Urinary bladder (tissue), 3 donors: ENCODE measurements at regions not wholly inside any gene's neighbourhood (a gene's known extent, or its start where the extent isn't known, plus 50 kb on each side); places are given as distances from the start of the nearest gene placed in this dataset.
"Not testable (repeated sequence)": the region's sequence is repeated elsewhere in the genome, so short reads cannot be mapped to it uniquely, and the experiment has no call there.

ENCODE experiments used
- DNase-seq: peaks from one replicate; pipeline ENCODE4 v3.0.0-alpha.2; 2015; ENCODE audit errors: extremely low spot score
- H3K27ac ChIP-seq: one replicate; pipeline ENCODE4 v1.5.1; 2013; ENCODE audit warnings: low read depth, mild to moderate bottlenecking, moderate library complexity
- H3K36me3 ChIP-seq: one replicate; pipeline ENCODE4 v1.6.1; 2013; ENCODE audit warnings: mild to moderate bottlenecking, moderate library complexity; ENCODE audit not compliant: insufficient read depth
- H3K4me1 ChIP-seq: one replicate; pipeline ENCODE4 v1.6.1; 2013; ENCODE audit warnings: mild to moderate bottlenecking, moderate library complexity; ENCODE audit not compliant: insufficient read depth
- H3K4me3 ChIP-seq: one replicate; pipeline ENCODE4 v1.5.1; 2013; ENCODE audit warnings: low read depth, low read length
- WGBS: extraction: QIAGEN DNeasy Blood & Tissue Kit; methylation state at CpG from one replicate; pipeline ENCODE4 v1.1.7; 2013; 5-methylcytosine and 5-hydroxymethylcytosine counted together
- donor health status: healthy with polysubstance abuse.
- donor health status: healthy.

- H3K36me3 ChIP-seq = no peaks in the 10 kb centered on the region
- H3K4me1 ChIP-seq = no peaks in the 10 kb centered on the region
- no peak overlapping the region for H3K27ac ChIP-seq
- DNase-seq = no peak
- WGBS = 91% methylated on average over 2 of the region's 2 CpGs
- H3K4me3 ChIP-seq = no peak overlapping the region
Measured at GRCh38 chr2:77652499-77652898, 130.3 kb upstream of the LRRTM4 start.

DNA sequence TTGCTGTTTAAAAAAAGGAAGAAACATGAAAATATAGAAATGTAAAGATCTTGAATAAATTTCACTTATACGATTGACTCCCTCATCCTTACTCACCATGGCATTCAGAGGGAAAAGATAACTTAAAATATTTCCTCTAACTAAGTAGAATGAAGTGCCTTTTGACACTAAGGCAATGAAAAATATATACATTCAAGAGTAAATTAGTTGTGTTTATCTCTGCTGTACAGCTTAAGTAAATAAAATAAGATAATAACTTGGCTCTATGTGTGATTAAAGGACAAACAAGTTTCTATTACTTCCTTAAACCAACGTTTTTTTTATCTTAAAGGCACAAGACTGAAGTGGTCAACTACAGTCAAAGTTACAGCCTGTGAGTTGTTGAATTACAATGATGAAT lies 142.3 kb upstream of the LRRTM4 start:
- DNase-seq = no peak
- Histone ChIP-seq H3K27ac (no peak overlapping the region), H3K4me1 (no peaks in the 10 kb centered on the region), H3K36me3 (no peaks in the 10 kb centered on the region), H3K4me3 (no peak overlapping the region)
- 44% methylated on average over 2 of the region's 2 CpGs for WGBS

DNA sequence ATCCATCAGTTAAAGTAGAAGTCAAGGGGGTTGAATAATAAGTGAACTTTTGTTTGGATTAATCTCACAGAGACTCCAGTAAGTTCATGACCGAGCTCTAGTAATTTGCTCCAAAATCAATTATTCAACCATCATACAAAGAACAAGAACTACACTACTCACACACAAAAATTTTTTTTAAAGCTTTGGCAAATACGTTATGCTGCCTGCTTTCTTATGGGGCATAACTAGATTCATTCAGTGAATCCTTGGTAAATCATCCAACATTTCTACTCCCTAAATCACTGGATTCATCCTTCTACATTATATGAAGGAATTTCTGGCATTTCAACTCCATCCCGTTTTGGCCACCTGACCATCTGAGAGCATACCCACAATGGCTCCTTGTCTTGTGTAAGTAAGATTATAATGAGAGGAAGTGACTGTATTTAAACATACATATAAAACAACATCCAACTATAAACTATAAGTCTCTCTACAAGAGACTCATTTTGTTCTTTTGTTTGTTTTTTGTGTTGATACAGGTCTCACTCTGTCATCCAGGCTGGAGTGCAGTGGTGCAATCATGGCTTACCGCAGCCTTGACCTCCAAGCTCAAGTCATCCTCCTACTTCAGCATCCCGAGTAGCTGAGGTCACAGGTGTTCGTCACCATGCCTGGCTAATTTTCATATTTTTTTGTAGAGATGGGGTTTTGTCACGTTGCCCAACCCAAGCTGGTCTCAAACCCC lies 144.2 kb upstream of the LRRTM4 start:
- WGBS = 87% methylated on average over 7 of the region's 7 CpGs

DNA sequence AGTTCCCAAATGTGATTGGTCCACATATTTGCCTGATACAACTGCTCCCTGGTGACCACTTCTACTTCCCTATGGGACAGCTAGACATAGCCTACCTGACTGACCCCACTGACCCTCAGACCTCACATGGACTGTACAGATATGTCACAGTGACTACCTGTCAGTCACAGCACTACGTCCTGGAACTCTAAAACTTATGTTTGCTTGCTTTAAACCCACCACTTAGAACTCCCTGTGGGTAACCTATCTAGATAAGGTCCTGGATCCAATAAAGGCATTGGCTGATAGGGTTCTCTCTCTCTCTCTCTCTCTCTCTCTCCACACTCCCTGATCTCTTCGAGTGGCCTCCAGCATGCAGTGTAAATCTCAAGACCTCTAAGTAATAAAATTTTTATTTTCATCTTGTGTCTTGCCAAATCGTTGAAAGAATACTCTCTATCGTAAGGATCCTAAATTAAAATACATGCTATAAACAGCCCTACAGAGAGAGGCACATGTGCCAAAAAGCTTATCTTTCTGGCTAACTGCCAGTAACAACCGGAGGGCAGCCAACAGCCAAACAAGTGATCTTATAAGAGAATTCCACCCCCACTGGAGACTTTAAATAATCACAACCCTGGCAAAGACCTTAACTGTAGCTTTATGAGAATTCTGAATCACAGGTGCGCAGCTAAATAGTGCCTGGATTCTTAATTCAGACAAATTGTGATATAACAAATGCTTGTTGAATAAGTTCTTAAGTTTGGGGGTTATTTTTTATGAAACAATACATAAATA lies 162.6 kb upstream of the LRRTM4 start:
- H3K27ac ChIP-seq, H3K36me3 ChIP-seq, H3K4me3 ChIP-seq, H3K4me1 ChIP-seq, DNase-seq: not testable (repeated sequence)
- 17% methylated on average over 6 of the region's 6 CpGs for whole genome bisulfite sequencing

More for the DNA sequence above, 144.2 kb upstream of the LRRTM4 start:
- Histone ChIP-seq H3K4me3 (no peak overlapping the region), H3K4me1 (no peaks in the 10 kb centered on the region), H3K27ac (no peak overlapping the region), H3K36me3 (no peaks in the 10 kb centered on the region)
- DNase-seq = no peak

DNA sequence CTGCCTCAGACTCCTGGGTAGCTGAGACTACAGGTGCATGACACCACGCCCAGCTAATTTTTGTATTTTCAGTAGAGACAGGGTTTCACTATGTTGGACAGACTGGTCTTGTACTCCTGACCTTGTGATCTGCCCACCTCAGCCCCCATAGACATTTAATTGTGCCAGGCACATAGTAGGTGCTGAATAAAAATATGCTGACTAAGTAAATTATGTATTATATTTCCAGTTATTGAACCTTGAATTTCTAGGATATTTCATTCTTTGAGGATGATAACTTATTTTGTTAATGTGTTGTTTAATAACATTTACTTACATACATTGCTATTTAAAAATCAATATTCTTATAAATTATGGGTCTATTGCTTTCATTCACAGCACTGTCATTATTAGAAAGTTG lies 190.4 kb upstream of the LRRTM4 start:
- Histone ChIP-seq H3K4me1 (no peaks in the 10 kb centered on the region), H3K36me3 (no peaks in the 10 kb centered on the region), H3K27ac (no peak overlapping the region), H3K4me3 (no peak overlapping the region)
- 90% methylated on average over 1 of the region's 1 CpG for WGBS
- no peak for DNase-seq

DNA sequence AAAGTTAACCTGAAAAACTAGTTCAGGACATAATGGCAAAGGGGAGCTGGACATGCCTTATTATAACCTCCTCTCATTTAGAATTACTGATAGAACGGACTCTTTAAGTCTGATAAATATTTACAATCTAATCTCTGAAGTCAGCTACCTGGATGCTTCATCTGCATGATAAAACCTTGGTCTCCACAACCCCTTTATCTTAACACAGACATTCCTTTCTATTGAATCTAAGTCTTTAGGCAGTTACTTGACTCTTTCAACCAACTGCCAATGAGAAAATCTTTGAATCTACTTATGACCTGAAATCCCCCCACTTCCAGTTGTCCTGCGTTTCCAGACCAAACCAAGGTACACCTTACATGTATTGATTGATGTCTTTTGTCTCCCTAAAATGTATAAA lies 191.2 kb upstream of the LRRTM4 start:
- Histone ChIP-seq H3K4me3 (no peak overlapping the region), H3K27ac (no peak overlapping the region), H3K4me1 (no peaks in the 10 kb centered on the region), H3K36me3 (no peaks in the 10 kb centered on the region)
- no peak for DNase-seq
- 83% methylated on average over 2 of the region's 2 CpGs for WGBS

GRCh38 chr2:77720115-77720514 lies 197.9 kb upstream of the LRRTM4 start:
- H3K27ac ChIP-seq = no peak overlapping the region
- WGBS = 75% methylated on average over 4 of the region's 4 CpGs

GRCh38 chr2:77721593-77721992 lies 199.4 kb upstream of the LRRTM4 start:
- Histone ChIP-seq H3K4me3 (no peak overlapping the region), H3K27ac (no peak overlapping the region), H3K4me1 (no peaks in the 10 kb centered on the region), H3K36me3 (no peaks in the 10 kb centered on the region)
- DNase-seq = no peak

More at GRCh38 chr2:77720115-77720514, 197.9 kb upstream of the LRRTM4 start:
- Histone ChIP-seq H3K4me1 (no peaks in the 10 kb centered on the region), H3K36me3 (no peaks in the 10 kb centered on the region), H3K4me3 (no peak overlapping the region)
- DNase-seq = no peak

DNA sequence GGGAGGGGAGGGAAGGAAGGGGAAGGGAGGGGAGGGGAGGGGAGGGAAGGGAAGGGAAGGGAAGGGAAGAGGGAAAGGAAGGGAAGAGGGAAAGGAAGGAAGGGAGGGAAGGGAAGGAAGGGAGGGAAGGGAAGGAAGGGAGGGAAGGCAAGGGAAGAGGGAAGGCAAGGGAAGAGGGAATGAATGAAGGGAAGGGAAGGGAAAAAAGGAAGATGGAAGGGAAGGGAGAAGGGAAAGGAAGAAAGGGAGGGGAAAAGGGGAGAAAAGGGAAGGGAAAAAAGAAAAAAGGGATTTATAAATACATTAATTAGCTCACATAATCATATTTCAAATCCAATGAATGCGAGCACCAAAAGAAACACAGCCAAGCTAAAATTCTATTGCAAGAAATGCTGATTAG lies 202.9 kb upstream of the LRRTM4 start:
- Histone ChIP-seq H3K4me1 (no peaks in the 10 kb centered on the region), H3K27ac (no peak overlapping the region), H3K36me3 (no peaks in the 10 kb centered on the region), H3K4me3 (no peak overlapping the region)
- 98% methylated on average over 1 of the region's 1 CpG for WGBS
- DNase-seq = no peak

DNA sequence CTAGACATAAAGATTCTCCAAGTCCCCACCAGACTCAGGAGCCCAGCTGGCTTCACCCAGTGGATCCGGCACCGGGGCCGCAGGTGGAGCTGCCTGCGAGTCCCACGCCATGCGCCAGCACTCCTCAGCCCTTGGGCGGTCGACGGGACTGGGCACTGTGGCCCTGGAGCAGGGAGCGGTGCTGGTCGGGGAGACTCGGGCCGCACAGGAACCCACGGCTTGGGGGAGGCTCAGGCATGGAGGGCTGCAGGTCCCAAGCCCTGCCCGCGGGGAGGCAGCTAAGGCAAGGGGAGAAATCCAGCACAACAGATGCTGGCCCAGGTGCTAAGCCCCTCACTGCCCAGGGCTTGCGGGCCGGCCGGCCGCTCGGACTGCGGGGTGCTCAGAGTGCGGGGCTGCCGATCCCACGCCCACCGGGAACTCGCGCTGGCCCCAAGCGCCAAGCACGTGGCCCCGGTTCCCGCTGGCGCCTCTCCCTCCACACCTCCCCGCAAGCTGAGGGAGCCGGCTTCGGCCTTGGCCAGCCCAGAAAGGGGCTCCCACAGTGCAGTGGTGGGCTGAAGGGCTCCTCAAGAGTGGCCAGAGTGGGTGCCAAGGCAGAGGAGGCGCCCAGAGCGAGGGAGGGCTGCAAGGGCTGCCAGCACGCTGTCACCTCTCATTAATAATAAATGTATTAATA lies 212.6 kb upstream of the LRRTM4 start:
- H3K36me3 ChIP-seq, H3K27ac ChIP-seq, H3K4me1 ChIP-seq, DNase-seq, H3K4me3 ChIP-seq: not testable (repeated sequence)
- 96% methylated on average over 39 of the region's 39 CpGs for WGBS

DNA sequence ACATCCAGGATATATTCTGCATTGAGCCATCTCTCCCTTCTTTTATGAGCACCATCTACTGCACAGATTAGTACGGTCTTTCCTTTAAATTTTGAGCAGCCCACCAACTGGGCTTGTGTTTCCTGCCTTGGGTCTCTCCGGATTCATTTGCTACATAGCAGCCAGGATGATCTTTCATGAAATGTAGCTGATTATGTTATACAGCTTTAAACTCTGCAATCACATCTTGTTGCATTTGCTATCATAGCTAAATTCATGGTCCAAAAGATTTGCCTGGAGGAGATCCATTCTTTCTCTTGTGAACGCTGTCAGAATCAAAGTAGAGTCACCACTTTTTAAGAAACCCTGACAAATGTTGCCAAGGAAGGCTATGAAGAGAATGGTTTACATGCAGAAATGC lies 215.1 kb upstream of the LRRTM4 start:
- no peaks in the 10 kb centered on the region for H3K36me3 ChIP-seq
- WGBS = 79% methylated on average over 3 of the region's 3 CpGs
- H3K4me1 ChIP-seq = no peaks in the 10 kb centered on the region
- H3K27ac ChIP-seq = no peak overlapping the region
- no peak for DNase-seq
- H3K4me3 ChIP-seq = no peak overlapping the region

- WGBS = 27% methylated on average over 2 of the region's 2 CpGs
- DNase-seq = no peak
- no peak overlapping the region for H3K4me3 ChIP-seq
- H3K4me1 ChIP-seq = no peaks in the 10 kb centered on the region
- no peak overlapping the region for H3K27ac ChIP-seq
- no peaks in the 10 kb centered on the region for H3K36me3 ChIP-seq
Measured at GRCh38 chr2:77746780-77747179, 224.6 kb upstream of the LRRTM4 start.

DNA sequence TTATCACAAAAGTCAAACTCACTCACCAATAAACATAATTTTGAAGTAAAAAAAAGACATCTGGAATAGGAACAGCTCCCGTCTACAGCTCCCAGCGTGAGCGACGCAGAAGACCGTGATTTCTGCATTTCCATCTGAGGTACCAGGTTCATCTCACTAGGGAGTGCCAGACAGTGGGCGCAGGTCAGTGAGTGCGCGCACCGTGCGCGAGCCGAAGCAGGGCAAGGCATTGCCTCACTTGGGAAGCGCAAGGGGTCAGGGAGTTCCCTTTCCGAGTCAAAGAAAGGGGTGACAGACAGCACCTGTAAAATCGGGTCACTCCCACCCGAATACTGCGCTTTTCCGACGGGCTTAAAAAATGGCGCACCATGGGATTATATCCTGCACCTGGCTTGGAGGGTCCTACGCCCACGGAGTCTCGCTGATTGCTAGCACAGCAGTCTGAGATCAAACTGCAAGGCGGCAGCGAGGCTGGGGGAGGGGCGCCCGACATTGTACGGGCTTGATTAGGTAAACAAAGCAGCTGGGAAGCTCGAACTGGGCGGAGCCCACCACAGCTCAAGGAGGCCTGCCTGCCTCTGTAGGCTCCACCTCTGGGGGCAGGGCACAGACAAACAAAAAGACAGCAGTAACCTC lies 231.7 kb upstream of the LRRTM4 start:
- not testable (repeated sequence) for H3K4me1 ChIP-seq, H3K36me3 ChIP-seq, H3K4me3 ChIP-seq, H3K27ac ChIP-seq, DNase-seq
- 86% methylated on average over 30 of the region's 30 CpGs for WGBS
